ENCODE measurements at regions not wholly inside any gene's neighbourhood (a gene's known extent, or its start where the extent isn't known, plus 50 kb on each side); places are given as distances from the start of the nearest gene placed in this dataset.

DNA sequence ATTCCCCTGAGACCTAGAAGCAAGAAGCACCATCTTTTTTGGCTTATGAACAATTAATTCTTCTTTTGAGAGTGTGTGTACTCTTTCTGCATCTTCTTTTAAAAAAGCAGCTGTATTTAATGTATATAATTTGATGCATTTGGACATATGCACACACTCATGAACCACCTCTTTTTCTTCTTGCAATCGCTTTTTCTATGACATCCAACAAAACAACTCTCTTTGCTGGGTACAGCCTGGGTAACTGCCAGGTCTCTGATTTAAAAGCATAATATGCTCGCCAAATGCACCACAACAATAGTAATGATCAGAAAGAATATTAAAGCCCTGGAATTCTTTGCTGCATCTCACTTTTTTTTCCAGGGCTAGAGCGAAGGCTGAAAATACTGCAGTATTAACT is 97.3 kb downstream of the HAPSTR1 start:
- no peak for DNase-seq

DNA sequence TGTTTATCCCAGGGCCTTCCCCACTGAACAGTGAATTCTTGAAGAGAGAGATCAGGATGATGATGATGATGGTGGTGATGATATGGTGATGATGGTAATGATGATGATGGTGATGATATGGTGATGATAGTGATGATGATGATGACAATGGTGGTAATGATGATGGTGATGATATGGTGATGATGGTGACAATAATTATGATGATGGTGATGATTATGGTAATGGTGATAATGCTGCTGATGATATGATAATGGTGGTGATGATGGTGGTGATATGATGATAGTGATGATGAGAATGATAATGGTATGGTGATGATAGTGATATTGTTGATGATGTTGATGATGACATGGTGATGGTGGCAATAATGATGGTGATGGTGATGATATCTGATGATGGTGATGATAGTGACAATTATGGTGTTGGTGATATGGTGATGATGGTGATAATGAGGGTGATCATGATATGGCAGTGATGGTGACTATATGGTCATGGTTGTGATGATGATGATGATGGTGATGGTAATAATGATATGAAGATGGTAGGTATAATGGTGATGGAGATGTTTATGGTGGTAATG is 99.9 kb downstream of the HAPSTR1 start:
- DNase-seq = no peak

DNA sequence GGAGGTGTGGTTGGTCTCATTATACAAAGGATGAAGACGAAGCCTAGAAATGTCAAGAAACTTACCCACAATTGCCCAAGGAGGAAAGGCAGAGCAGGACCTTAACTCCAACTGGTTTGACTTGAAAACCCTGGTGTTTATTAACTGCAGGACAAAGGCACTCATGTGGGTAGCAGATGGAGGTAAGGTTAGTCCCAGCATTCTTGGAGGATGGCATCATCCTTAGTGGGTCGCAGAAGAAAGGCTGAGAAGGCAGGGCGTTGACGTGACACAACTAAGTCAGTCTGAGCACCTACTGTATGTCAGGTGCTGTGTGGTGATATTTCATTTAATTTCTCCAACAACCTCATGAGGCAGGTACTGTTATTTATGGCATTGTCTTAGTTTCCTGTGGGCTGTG is 101.3 kb downstream of the HAPSTR1 start:
- no peak for DNase-seq

DNA sequence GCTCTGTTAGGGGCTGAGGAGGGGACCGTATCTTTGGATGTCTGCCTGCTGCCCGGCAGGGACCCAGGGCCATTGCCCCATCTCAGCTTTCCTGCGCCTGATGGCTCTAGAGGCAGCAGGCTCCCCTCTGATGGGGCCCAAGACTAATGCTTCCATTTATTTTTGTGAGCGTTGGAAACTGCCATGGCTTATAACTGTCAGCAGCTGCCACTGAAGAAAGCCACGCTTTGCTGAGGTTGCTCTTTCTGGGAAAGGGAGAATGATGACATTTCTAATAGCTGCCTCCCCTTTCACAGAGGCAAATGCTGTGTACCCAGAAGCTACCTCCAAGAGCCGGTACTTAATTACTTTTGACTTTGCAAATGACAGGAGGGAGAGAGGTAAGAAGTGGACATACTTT is 103.8 kb downstream of the HAPSTR1 start:
- no peak for DNase-seq

DNA sequence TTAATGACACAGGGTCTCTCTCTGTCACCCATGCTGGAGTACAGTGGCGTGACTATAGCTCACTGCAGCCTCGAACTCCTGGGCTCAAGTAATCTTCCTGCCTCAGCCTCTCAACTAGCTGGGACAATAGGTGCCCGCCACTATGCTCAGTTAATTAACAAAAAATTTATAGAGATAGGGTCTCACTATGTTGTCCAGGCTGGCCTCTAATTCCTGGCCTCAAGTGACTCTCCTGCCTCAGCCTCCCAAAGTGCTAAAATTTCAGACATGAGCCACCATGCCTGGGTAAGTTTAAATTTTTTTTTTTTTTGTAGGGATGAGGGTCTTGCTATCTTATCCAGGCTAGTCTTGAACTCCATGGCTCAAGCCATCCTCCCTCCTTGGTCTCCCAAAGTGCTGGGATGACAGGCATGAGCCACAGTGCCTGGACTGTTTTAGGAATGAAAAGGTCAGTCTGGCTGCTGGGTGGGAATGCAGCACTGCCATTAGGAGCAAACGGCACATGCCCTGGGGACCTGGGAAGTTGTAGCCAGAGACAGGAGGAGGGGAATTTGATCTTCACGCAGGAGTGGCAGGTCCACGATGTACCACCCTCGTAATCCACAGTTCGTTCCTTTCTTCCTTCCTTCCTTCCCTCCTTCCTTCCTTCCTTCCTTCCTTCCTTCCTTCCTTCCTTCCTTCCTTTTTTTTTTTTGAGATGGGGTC is 106.7 kb downstream of the HAPSTR1 start:
- no peak for DNase-seq

DNA sequence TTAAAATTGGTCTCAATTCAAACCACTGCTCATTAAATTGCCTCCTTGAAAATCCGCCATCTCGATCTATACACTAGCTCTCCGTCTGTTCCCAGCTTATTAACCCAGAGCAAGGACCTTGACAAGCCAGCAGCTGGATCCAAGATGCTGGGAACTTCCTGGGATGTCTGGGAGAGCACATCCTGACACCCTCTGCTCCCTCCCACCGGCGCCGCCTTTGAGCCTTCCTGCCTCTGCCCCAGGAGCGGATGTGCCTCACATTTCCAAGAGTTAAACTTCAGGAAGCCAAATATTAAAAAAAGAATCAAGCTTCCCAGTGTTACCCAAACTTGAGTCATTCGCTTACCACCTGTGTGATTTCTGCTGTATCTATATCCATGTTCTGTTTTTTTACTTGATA is 107.9 kb downstream of the HAPSTR1 start:
- DNase-seq = no peak

DNA sequence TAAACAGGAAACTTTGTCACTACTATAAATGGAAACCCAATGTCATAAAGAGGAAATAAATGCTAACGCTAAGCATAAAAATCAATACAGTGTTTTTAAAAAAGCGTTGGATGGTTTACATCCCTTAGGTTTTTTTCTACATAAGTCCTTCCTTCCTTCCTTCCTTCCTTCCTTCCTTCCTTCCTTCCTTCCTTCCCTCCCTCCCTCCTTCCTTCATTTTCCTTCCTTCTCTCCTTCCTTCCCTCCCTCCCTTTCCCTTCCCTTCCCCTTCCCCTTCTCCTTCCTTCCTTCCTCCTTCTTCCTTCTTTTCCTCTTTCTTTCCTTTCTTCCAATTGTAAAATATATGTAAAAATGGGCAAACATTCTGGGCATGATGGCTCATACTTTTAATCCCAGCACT is 108.3 kb downstream of the HAPSTR1 start:
- DNase-seq = no peak

DNA sequence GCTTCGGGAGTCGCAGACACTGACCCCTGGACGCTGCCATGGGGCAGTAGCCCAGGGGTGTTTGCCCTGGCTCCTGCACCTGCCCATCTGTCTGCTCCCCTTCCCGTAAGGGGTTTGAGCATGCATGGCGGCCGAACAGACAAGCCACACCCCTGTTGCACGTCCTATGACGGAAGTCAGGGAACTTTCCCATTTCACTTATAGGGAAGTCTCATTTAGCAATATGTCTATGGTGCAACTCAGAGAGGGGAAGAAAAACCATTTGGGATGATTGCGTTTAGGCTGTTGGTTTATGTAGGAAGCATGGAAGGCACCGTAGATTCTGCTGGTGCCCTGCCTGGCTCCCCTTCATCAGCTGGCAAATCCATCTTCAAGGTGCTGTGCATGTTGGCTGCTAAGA is 112.5 kb downstream of the HAPSTR1 start:
- DNase-seq = no peak

DNA sequence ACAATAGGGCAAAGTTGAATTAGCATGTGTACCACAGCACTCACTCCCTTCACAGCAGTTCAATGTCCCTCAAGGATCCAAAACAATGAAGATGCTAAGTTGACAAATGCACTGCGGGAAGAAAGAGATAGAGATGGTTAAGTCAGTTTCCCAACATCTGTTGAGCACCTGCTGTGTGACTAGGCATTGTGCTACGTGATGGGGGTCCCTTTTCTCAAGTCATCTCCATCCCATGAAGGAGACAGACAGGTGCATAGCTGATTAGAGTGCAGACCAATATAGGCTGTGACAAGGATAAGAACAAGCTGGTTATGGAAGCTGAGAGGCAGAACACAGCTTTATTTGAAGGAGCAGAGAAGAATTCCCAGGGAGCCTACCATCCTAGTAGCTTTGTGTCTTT is 114.2 kb downstream of the HAPSTR1 start:
- no peak for DNase-seq

DNA sequence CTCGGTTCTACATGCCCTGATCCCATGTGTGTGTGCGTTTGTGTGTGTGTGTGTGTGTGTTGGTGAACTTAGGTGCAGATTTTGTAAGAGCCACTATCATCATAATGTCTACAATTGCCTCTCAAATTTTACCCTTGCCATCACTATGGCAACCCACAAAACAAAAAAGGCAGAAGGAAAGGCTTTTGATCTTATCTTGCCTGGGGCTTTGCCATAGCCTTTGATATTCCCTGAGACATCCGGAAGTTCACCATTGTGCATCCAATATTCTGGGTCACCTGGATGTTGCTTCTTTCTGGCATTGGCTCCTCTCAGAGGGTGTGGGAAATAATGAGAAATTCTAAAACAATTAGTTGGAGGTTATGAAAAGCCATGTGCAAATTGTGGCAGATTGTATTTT is 114.7 kb downstream of the HAPSTR1 start:
- DNase-seq = no peak

DNA sequence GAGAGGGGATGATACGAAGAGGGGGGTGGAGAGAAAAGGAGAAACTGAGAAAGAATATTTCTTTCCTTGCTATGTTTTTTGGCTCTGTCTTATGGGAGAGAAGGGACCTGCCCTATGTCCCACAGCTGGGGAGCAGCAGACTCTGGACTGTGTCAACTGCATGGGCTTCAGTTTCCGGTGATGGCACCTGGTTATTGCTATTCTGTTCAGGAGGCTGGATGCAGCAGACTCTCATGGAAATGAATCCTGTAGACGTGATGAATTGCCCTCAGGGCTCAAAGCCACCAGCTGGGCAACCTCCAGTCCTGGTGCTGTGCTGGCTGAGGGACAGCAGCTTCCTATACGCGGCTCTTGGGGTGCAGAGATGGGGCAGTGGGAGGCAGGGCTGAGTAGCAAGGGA is 121.2 kb downstream of the HAPSTR1 start:
- no peak for DNase-seq

DNA sequence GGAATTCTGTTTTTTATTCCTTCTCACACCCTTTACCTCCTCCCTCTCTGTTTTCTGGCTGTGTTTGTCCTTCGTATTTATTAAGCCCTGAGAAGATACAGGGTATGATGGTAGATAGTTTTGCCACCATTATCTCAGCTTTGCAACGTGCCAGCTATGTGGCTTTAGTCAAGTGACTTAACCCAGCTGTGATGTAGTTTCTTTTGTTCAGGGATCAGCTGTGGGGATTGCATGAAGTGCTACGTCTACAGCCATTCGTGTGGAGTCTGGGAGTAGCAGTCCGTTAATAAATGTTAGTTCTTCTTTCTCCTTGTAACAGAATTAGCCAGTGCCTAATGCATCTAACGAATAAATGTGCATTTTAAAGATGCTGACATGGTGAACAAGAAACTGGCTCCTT is 128.4 kb downstream of the HAPSTR1 start:
- no peak for DNase-seq

DNA sequence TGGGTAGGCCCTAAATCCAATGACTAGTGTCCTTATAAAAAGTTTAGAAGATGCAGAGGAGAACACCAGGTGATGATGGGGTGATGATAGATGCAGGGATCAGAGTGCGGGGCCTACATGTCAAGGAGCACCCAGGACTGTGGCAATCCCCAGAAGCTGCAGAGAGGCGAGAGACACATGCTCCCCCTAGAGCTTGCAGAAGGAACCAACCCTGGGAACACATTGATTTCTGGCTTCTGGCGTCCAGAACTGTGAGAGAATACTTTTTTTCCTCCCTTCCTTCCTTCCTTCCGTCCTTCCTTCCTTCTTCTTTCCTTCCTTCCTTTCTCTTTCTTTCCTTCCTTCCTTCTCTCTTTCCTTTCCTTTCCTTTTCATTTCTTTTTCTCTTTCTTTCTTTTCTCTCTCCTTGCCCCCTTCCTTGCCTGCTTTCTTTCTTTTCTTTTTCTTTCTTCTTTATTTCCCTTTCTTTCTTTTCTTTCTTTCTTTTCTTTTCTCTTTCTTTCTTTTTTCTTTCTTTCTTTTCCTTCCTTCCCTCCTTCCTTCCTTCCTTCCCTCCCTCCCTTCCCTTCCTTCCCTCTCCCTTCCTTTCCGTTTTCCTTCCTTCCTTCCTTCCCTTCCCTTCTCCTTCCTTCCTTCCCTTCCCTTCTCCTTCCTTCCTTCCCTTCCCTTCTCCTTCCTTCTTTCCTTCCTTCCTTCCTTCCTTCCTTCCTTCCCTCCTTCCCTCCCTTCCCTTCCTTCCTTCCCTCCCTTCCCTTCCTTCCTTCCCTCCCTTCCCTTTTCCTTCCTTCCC is 134.3 kb downstream of the HAPSTR1 start:
- no peak for DNase-seq

DNA sequence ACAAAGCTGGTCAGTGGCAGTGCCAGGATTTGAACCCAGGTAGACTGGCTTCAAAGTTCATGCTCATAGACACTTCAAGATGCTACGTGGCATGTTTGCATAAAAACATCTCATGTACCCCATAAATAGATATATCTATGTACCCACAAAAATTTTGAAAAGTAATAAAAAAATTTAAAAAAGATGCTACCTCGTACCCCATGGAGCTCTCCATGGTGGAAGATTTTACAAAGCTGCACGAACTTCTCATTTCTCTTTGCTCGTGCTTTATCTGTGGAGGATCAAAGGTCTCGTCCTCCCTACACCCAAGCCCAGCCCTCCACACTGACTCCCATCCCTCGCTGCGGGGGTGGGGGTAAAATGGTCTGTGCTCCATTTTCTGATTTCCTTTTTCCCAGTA is 135.5 kb downstream of the HAPSTR1 start:
- no peak for DNase-seq

DNA sequence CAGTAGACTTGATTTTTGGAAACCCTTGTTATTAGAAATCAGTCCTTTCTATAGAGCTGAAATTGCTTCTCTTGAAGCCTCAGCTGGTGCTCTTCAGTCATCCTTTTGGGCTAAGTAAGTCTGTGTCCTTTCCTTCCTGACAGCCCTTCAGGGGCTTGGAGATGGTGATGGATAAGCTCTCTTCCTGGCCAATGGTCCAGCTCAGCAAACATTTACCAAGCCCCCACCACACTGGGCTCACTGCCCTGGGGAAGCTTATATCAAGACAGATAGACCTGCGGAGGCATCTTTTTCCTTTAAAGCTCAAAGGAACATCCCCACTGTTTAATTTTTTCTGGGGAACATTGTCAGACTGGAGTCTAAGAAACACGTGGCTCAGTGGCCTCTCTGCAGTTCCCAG is 139.6 kb downstream of the HAPSTR1 start:
- DNase-seq = no peak

DNA sequence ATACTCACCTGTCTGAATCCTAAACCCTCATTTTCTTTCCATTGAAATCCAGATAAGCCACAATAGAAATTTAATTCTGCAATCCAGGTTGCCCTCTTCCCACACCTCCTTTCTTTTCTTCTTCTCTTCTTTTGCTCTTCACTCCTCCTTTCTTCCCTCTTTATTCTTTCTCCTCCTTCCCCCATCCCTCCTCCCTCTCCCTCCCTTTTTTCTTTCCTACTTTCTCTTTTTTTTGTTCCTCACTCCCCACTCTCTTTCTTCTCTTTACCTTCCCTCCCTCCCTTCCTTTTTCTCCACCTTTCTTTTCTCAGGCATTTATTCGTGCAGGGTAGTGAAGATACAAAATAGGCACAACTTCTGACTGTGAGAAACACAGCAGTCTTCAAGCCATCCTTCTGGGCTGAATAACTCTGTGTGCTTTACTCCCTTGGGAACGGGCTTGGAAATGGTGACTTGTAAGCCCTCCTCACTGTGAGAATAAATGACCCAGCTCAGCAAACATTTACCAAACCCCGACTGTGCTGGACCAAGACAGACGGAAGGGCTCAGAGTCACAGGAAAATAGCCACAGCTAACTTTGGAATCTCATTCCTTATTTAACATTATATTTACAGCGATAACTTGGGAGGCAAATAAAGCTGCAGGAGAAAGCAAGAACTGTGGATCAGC is 140.8 kb downstream of the HAPSTR1 start:
- DNase-seq = no peak

DNA sequence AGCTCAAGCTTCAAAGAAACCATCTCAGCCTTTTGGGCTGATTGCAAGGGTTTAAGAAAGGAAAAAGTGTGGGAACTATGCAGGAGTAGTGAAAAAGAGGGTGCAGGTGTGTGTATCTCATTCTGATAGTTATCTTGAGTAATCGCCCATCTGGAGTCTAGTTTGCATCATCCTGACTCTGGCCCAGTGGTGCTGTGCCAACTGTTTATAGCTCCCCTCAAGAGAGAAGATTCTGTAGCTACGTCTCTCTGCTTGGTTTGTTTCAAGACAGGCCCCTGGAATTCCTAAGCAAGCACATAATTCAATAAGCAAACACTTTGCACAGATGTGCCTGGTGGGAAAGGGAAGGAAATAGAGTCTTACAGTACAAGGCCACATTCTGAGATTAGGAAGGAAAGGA is 144.4 kb downstream of the HAPSTR1 start:
- DNase-seq = no peak

DNA sequence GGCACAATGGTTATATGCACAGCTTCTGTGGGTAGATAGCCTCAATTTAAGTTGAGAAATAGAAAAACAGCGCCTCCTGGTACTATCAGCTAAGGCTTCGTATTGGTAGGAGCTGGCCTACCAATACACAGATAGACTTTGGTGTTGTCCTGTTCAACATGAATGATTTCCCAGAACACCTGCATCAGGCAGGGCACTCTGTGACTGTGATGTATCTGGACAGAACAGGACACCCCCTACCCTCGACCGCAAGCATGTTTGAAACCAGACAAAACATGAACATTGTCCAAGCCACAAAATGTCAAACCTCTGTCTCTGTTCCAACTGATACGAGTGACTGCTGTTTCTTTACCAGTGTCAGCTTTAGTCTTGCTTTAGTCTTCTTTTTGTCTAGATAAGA is 144.9 kb downstream of the HAPSTR1 start:
- no peak for DNase-seq

DNA sequence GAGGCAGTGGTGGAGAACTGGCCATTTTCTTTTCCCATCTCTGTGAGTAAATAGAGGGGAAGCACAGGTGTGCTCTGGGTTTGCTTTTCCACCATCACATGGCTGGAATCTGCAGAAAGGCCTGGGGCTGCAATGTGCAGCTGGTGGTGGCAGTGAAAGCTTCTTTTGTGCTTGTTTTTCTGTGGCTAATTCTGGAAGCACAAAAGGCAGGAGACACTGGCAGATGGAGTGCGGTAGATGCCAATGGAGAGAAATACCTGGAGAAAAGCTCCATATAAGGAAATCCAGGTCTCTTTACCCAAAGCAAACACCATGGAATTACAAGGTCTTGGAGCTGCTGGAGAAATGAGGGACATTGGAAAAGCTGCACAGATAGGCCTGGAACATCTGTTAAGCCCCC is 146.9 kb downstream of the HAPSTR1 start:
- no peak for DNase-seq

DNA sequence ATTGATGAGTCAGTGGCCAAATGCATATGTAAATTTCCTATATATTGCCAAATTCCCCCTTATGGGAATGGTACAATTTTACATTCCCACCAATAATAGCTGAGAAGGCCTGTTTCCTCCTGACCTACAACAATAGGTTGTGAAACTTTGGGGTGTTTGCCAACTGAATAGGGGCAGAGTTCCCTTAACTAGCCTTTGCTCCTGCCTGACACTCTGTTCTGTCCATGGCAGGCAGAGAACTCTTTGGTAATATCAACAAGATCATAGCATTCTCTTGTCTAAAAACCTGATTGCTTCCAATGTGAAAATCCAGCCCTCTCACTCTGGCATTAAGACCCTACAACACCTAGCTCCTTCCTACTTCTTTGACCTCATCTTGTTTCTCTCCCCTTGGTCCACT is 149.7 kb downstream of the HAPSTR1 start:
- DNase-seq = no peak

DNA sequence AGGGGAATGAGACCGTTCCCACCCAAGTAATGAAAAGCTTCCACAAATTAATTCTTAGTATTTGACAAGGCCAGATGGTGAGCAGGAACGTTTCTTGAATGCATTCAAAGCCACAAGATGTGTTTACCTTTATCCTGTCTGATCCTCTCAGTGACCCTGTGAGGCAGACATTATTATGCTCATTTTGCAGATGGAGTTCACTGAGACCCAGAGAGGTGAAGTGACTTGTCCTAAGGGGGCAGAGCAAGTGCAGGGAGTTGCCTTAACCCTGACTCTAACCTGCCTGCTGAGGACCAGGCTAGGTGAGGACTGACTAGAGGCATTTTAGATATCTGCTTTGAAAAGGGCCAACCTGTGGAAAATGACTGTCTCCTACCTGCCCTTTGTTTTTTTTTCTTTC is 156.7 kb downstream of the HAPSTR1 start:
- DNase-seq = no peak

DNA sequence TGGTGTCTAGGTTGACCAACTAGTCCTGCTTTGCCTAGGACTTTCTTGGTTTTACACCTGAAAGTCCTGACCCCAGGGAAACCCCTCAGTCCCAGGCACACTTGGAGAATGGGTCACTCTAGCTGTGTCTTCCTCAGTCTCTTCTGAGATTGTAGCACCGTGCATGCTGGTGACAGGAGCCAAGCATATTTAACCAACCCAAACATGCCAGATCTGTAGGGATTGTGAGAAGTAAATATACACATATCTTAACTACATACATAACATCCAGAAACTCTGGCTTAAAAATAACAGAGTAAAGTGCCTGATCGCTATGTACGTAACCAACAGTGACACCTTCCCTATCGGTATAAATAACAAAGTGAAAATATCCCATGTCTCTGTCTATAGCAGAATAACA is 158.1 kb downstream of the HAPSTR1 start:
- no peak for DNase-seq

DNA sequence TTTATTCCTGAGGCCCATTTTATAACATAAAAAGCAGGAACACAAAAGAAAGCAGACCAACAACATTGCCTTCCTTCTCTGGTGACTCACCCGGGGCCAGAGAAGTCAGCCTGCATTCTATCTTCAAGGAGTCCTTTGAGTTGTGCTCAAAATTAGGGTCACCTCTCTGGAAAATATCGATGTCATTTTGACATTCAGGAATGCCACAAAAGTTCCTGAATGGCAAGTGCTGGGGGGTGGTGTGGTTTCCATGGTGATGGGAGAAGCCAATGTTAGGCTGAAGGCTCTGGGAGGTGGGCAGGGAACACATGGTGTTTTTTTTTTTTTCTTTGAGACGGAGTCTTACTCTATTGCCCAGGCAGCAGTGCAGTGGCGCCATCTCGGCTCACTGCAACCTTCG is 159.6 kb downstream of the HAPSTR1 start:
- DNase-seq = no peak

DNA sequence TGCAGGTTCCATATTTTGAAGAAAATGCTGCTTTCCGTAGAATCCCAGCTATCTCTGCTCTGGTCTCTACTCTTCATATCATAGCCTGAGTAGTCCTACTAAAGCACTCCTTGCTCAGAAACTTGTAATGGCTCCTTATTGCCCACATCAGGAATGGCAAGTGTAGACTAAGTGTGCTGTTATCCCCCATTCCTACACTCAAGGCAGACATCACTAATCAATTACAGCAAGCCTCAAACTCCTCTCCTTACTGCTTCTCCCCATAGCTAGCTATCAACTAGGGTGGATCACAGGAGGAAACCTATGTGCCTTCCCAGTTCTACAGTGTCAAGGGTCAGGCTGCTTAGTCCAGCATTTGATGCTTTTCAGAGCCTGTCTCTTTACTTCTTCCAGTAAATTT is 163.4 kb downstream of the HAPSTR1 start:
- DNase-seq = no peak

All from NCI-H510A (cell line).